CD4-positive, alpha-beta T cell (primary cell): ENCODE measurements at regions not wholly inside any gene's neighbourhood (a gene's known extent, or its start where the extent isn't known, plus 50 kb on each side); places are given as distances from the start of the nearest gene placed in this dataset.

Source experiments
- ATAC-seq: fragments of 200-7000 bp; cut with Tn5 transposase; one replicate; pipeline ENCODE4 v1.10.0; 2022; ENCODE audit warnings: mild to moderate bottlenecking; ENCODE audit not compliant: poor library complexity
- CTCF ChIA-PET: fragments of 350-600 bp; sonication (Branson Sonifier 250); formaldehyde crosslinking; loops from one replicate; lab custom pipeline; 2021; ENCODE audit warnings: antibody characterized with exemption, inconsistent platforms; lab: Charles Lee
- POLR2A ChIA-PET: fragments of 350-600 bp; sonication (Branson Sonifier 250); formaldehyde crosslinking; loops from one replicate; lab custom pipeline; 2021; ENCODE audit warnings: antibody characterized with exemption, inconsistent platforms; lab: Charles Lee
- DNase-seq, 14 experiments: peaks; one replicate each; pipeline ENCODE4 v3.0.0-alpha.2; 2013 to 2020; ENCODE audit warnings: mixed read lengths in 2 of 14
- H3K27ac ChIP-seq, 2 donors: one replicate each; pipeline versions ENCODE4 v1.5.1 to v1.7.0; 2013; ENCODE audit warnings: low read length in 2 of 2, low read depth in 1 of 2, mild to moderate bottlenecking in 1 of 2
- H3K27me3 ChIP-seq, 2 experiments: 1 replicate in 1 of 2; 2 replicates in 1 of 2; pipeline versions ENCODE4 v1.6.1 to v1.7.0; 2013; ENCODE audit warnings: low read length in 2 of 2, control low read depth in 1 of 2, mild to moderate bottlenecking in 1 of 2, moderate library complexity in 1 of 2; ENCODE audit not compliant: insufficient read depth in 2 of 2, control insufficient read depth in 1 of 2
- H3K36me3 ChIP-seq: one replicate; pipeline ENCODE4 v1.6.1; 2013; ENCODE audit warnings: low read length, control low read depth; ENCODE audit not compliant: insufficient read depth
- H3K4me1 ChIP-seq: one replicate; pipeline ENCODE4 v1.6.1; 2013; ENCODE audit warnings: low read length, control low read depth; ENCODE audit not compliant: insufficient read depth
- H3K4me3 ChIP-seq: one replicate; pipeline ENCODE4 v1.5.1; 2013; ENCODE audit warnings: mild to moderate bottlenecking, low read length, moderate library complexity
- H3K9me3 ChIP-seq, 2 experiments: 1 replicate in 1 of 2; 2 replicates in 1 of 2; pipeline versions ENCODE4 v1.6.1 to v1.7.0; 2013; ENCODE audit warnings: low read length in 2 of 2, mild to moderate bottlenecking in 2 of 2, control low read depth in 1 of 2, moderate library complexity in 1 of 2; ENCODE audit not compliant: control insufficient read depth in 1 of 2, insufficient read depth in 1 of 2
- H3K27ac Mint-ChIP-seq: one replicate; pipeline ENCODE4 v1.8.0; 2020; ENCODE audit warnings: mixed read lengths
- H3K27me3 Mint-ChIP-seq: one replicate; pipeline ENCODE4 v1.8.0; 2021; ENCODE audit warnings: mixed read lengths
- H3K36me3 Mint-ChIP-seq: one replicate; pipeline ENCODE4 v1.8.0; 2021; ENCODE audit warnings: low read depth, mixed read lengths
- H3K4me1 Mint-ChIP-seq: one replicate; pipeline ENCODE4 v1.8.0; 2021; ENCODE audit warnings: low read depth, mixed read lengths
- H3K4me3 Mint-ChIP-seq: one replicate; pipeline ENCODE4 v1.8.0; 2020; ENCODE audit warnings: mild to moderate bottlenecking, mixed read lengths
- H3K9me3 Mint-ChIP-seq: one replicate; pipeline ENCODE4 v1.8.0; 2020; ENCODE audit warnings: mixed read lengths
- intact Hi-C, 2 experiments: fragments of 100-400 bp; cut with DNase I in 1 of 2; cut with micrococcal nuclease in 1 of 2; formaldehyde crosslinking; loops; one replicate each; pipeline versions ENCODE4 v1.15.1 to v1.9.0; 2023 to 2025; cut with DNase I, micrococcal nuclease
- TF ChIP-seq, protein P1 (sequence below): fragments of 200-600 bp; IDR thresholded peaks from one replicate; pipeline ENCODE4 v1.8.0; 2022; ENCODE audit warnings: antibody characterized with exemption, mild to moderate bottlenecking

DNA sequence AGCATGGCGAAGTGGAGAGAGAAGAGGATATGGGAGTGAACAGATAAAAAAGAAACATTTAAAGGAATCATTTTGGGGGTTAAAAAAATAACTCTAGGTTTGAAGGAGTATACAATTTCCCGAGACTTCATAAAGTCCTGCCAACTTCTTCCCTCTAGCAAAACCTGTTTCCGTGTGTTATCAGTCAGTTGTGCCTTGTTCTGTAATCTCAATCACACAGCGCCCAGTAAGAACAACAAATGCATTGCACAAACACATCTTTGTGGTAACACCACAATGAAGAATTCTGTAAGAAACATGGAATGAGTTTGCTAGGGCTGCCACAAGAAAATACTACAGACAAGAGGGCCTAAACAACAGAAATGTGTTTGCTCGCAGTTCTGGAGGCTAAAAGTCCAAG, 144.7 kb upstream of the FUT8 start:
- Mint-ChIP-seq H3K36me3 (no peaks in the 10 kb centered on the region), H3K4me3 (no peak overlapping the region), H3K4me1 (peaks cover 8% of the 10 kb centered on the region), H3K27me3 (no peaks in the 10 kb centered on the region), H3K9me3 (no peaks in the 10 kb centered on the region), H3K27ac (no peak overlapping the region)
- intact Hi-C loops: no loop called here
- no peak overlapping the region for H3K4me3 ChIP-seq
- CTCF ChIA-PET: no interaction called here
- TF ChIP-seq, protein P1, sequence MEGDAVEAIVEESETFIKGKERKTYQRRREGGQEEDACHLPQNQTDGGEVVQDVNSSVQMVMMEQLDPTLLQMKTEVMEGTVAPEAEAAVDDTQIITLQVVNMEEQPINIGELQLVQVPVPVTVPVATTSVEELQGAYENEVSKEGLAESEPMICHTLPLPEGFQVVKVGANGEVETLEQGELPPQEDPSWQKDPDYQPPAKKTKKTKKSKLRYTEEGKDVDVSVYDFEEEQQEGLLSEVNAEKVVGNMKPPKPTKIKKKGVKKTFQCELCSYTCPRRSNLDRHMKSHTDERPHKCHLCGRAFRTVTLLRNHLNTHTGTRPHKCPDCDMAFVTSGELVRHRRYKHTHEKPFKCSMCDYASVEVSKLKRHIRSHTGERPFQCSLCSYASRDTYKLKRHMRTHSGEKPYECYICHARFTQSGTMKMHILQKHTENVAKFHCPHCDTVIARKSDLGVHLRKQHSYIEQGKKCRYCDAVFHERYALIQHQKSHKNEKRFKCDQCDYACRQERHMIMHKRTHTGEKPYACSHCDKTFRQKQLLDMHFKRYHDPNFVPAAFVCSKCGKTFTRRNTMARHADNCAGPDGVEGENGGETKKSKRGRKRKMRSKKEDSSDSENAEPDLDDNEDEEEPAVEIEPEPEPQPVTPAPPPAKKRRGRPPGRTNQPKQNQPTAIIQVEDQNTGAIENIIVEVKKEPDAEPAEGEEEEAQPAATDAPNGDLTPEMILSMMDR: no peak
- POLR2A ChIA-PET: no interaction called here
- H3K27me3 ChIP-seq: no peaks in the 10 kb centered on the region
- no peaks in the 10 kb centered on the region for H3K9me3 ChIP-seq
- H3K4me1 ChIP-seq: peaks cover 4% of the 10 kb centered on the region
- no peak for DNase-seq
- H3K36me3 ChIP-seq: no peaks in the 10 kb centered on the region
- H3K27ac ChIP-seq: no peak overlapping the region
- ATAC-seq: no peak

GRCh38 chr14:65268594-65268993, 143.9 kb upstream of the FUT8 start:
- ChIA-PET POLR2A (no interaction called here), CTCF (no interaction called here)
- H3K4me3 ChIP-seq: no peak overlapping the region
- intact Hi-C loops: no loop called here
- TF ChIP-seq, protein P1: no peak
- H3K4me1 ChIP-seq: peaks cover 4% of the 10 kb centered on the region
- H3K27ac ChIP-seq: no peak overlapping the region
- Mint-ChIP-seq H3K36me3 (no peaks in the 10 kb centered on the region), H3K4me1 (peaks cover 8% of the 10 kb centered on the region), H3K4me3 (no peak overlapping the region), H3K27me3 (no peaks in the 10 kb centered on the region), H3K9me3 (no peaks in the 10 kb centered on the region), H3K27ac (no peak overlapping the region)
- no peaks in the 10 kb centered on the region for H3K36me3 ChIP-seq
- no peaks in the 10 kb centered on the region for H3K9me3 ChIP-seq
- DNase-seq (no peak), ATAC-seq (no peak)
- no peaks in the 10 kb centered on the region for H3K27me3 ChIP-seq

DNA sequence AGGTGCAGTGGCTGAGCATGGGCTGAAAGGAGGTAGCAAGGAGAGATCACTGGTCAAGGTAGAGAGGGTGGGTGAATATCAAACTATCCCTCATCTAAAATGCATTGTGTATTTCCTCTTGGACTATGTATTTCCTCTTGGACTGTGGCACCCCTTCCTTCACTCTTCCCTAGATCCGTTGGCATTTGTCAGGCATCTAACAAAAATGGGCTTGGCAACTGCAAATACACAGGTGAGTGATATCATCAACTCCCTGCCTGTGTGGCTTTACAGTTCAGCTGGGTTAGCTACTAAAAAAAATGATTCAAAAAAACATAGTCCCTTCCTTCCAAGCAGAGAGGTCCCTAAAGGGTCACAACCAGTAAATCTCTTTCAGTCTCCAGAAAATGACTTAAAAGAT, 142.8 kb upstream of the FUT8 start:
- TF ChIP-seq, protein P1: no peak
- CTCF ChIA-PET: no interaction called here

More for the DNA sequence above, 142.8 kb upstream of the FUT8 start:
- intact Hi-C loops: no loop called here
- DNase-seq: no peak
- H3K4me1 Mint-ChIP-seq: peaks cover 8% of the 10 kb centered on the region
- Histone ChIP-seq H3K27ac (no peak overlapping the region), H3K27me3 (no peaks in the 10 kb centered on the region), H3K9me3 (no peaks in the 10 kb centered on the region), H3K36me3 (no peaks in the 10 kb centered on the region), H3K4me3 (no peak overlapping the region), H3K4me1 (peaks cover 4% of the 10 kb centered on the region)
- H3K27me3 Mint-ChIP-seq: no peaks in the 10 kb centered on the region
- no peak overlapping the region for H3K4me3 Mint-ChIP-seq
- POLR2A ChIA-PET: no interaction called here
- no peaks in the 10 kb centered on the region for H3K9me3 Mint-ChIP-seq
- no peak for ATAC-seq
- no peaks in the 10 kb centered on the region for H3K36me3 Mint-ChIP-seq
- no peak overlapping the region for H3K27ac Mint-ChIP-seq
